PC-9 (cell line): ENCODE measurements at regions not wholly inside any gene's neighbourhood (a gene's known extent, or its start where the extent isn't known, plus 50 kb on each side); places are given as distances from the start of the nearest gene placed in this dataset.

ENCODE experiments used
- CTCF ChIP-seq: fragments of 200-600 bp; sonication (generic); conservative IDR thresholded peaks from 2 replicates; pipeline ENCODE4 v1.6.1; 2017; ENCODE audit warnings: mixed run types, antibody characterized with exemption, mild to moderate bottlenecking, moderate library complexity
- EZH2 ChIP-seq: fragments of 200-600 bp; sonication (generic); IDR thresholded peaks from 2 replicates; pipeline ENCODE4 v1.8.0; 2017; ENCODE audit warnings: antibody characterized with exemption, low read depth

- TF ChIP-seq CTCF: peak; percentile 61
- no peak for TF ChIP-seq EZH2
Observed at GRCh38 chr6:103797738-103798137, 1062.0 kb downstream of the HACE1 start.
